ENCODE measurements at regions not wholly inside any gene's neighbourhood (a gene's known extent, or its start where the extent isn't known, plus 50 kb on each side); places are given as distances from the start of the nearest gene placed in this dataset.

- DNase-seq: no peak
Measured at GRCh38 chr15:35872577-35872976, 326.6 kb upstream of the DPH6 start.

DNA sequence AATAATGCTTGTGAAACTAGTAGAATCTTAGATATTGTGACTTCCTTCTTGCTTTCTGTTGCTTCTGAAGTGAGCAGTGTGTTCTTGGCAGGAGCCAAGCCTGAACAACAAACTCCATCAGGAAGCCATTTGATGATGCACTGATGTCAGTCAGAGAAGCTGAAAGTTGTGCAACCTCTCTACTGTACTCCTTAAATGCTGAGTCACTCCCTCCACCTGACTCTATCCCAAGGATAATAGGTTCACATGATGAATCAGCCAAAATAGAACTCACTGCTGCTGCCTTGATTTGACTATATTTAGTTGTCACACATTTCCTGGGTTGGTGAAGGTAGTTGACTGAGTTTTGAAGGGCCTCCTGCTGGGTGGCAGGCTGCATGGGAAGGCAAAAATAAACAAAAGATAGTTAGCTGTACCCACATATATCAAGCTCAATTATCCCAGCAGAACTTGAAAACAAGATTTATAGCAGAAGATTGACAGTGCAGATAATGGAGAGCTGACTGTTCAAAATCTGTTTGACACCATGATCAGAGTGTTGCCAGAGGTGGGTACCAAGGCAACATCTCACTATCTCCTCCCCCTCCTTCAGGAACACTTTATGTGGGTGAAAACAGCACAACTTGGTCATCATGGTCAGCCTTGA is 328.4 kb upstream of the DPH6 start:
- no peak for DNase-seq

DNA sequence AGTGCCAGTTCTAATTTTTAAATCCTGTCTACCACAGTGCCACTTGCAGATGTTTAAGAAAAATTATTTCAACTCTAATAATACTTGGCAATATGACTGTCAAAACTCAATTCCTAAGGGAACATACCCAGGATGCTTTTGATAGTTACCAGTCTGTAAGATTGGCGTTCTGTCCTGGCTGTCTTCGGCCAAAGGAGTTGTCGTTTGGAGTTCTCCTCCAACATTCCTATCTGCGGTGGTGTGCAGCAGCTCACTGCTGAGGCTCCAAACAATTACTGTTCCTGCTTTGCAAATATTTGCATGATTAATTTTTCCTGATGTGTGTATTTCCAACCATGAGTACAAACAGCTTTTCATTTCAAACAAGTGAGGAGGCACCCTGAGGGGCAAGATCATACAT is 330.8 kb upstream of the DPH6 start:
- DNase-seq: no peak

DNA sequence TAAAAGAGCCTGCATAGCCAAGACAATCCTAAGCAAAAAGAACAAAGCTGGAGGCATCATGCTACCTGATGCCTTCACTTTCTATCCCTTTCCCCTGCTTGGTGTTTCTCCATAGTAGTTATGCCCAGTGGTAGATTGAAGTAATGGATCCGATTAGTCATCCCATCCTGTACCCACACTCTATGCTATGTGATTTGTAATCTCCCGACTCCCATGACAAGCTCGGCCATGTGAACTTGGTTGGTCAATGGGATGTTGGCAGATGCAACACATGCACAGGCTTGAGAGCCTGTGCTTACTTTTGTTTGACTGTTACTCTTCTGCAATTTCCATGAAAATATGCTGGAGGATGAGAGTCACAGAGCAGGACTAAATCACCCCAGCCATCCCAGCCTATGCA is 334.9 kb upstream of the DPH6 start:
- DNase-seq: no peak

GRCh38 chr15:35885870-35886269 is 339.9 kb upstream of the DPH6 start:
- DNase-seq: no peak

DNA sequence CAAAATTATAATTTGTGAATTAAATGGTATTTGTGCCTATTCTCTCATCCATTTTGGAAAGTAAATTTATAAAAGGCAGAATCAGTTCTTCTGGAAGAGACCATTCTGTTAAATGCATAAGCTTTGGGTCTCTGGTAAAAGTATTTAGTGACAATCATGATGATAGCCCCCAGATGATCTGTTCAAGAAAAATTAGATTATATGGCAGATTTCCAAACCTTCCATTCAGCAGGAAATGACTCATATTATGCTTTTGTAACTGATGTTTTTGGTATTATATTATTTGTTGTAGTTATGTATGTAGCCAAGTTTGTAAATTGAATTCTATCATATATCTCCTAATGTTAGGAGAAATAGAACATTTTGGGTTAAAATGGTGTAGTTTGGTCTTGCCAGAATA is 340.8 kb upstream of the DPH6 start:
- no peak for DNase-seq

- DNase-seq: no peak
Measured at GRCh38 chr15:35888815-35889214, 342.9 kb upstream of the DPH6 start.

DNA sequence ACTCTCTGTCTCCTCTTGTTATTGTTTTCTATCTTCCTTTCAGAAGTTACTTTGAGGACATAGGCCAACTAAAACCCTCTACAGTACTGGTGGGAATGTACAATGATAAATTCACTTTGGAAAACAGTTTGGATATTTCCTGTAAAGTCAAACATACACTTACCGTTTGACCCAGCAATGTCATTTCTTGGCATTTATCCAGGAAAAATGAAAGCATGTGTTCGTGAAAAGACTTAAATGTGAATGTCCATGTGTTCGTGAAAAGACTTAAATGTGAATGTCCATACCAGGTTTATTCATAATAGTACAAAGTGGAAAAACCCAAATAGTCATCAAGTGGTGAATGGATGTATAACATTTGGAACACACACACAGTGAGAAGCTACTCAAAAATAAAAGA is 361.5 kb upstream of the DPH6 start:
- no peak for DNase-seq

GRCh38 chr15:35909414-35909813 is 363.4 kb upstream of the DPH6 start:
- no peak for DNase-seq

DNA sequence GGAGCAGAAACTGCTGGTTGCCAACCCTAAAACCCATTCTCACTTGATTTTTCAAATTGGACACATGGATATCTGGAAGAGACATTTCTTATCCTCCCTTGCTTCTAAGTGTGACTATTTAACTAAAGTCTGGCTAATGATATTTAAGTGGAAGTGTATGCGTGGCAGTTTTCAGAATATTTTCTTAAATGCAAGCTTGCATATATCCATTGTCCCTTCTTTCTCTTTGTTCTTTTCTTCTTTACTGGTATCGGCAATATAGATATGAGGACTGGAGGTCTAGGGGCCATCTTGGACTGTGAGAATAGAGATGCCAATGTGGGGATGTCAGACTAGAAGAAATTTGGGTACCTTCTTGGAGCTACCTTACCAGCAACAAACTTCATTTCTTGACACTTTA is 364.3 kb upstream of the DPH6 start:
- DNase-seq: no peak

DNA sequence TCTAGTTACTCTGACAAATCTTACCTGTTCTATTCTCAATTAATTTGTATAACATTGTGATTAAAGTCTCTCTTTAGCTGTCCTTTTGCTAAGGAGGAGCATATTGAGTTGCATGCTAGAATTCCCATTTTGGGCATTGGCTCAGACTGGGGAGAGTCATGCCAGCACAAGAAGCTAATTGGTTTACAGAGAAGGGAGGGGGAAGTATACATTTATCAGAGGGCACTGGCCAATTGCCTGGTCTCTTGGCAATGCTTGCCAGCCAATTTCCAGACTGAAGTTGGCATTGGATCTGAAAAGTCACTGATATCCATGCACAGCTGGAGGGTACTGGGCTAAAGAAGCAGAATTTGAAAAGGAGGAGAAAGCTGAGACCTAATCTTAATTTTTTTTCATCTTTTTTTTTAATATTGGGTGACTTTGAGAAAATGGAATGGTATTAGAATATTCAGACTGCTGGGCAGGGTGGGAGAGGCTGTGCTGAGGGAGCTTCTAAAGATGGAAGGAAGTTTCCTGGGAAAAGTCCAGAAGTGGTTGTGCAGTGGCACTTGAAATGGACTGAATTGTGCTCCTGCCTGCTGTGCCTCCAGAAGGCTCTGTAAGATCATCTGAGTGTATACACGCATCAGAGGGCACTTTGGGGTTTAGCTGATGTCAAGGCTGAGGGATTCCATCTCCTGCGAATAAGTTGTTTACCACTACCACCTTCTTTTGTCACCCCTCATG is 365.2 kb upstream of the DPH6 start:
- DNase-seq: peak; percentile 0

GRCh38 chr15:35912196-35912595 is 366.2 kb upstream of the DPH6 start:
- no peak for DNase-seq

DNA sequence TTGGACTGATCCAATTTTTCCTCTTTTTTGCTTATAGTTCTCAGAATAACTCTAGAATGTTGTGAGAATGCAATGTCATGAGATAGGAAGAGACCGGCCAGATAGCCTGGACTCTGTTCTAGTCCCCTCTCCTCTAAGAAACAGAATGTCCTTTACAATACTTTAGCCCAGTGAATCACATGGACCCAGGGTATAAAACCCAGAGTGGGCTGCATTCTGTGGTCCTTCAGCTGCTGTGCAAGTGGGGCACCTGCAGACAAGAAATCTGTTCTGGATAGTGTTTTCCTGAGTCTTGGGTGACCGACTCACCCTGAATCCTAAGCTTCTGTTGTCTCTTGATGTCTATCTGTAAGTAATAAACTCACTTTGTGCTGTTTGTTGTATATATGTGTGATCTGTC is 368.6 kb upstream of the DPH6 start:
- no peak for DNase-seq

- DNase-seq: no peak
Measured at GRCh38 chr15:35921046-35921445, 375.1 kb upstream of the DPH6 start.

- no peak for DNase-seq
Measured at GRCh38 chr15:35925275-35926006, 379.5 kb upstream of the DPH6 start.

DNA sequence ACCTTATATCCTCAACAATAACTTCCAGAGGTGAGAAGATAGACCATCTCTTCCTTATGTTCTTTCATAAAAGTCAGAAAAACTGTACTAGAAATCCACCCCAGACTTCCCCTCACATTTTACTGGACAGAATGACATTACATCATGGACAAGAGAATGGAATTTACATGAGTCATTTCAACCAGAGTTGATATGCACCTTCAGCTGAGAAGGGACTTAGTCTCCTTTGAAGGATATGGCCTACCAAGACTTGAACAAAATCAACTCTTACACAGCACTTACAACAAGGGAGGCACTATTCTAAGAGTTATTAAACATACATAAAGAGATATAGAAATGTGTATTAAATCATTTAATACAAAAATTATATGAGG is 380.0 kb upstream of the DPH6 start:
- DNase-seq: no peak

GRCh38 chr15:35928847-35929246 is 382.9 kb upstream of the DPH6 start:
- DNase-seq: no peak

DNA sequence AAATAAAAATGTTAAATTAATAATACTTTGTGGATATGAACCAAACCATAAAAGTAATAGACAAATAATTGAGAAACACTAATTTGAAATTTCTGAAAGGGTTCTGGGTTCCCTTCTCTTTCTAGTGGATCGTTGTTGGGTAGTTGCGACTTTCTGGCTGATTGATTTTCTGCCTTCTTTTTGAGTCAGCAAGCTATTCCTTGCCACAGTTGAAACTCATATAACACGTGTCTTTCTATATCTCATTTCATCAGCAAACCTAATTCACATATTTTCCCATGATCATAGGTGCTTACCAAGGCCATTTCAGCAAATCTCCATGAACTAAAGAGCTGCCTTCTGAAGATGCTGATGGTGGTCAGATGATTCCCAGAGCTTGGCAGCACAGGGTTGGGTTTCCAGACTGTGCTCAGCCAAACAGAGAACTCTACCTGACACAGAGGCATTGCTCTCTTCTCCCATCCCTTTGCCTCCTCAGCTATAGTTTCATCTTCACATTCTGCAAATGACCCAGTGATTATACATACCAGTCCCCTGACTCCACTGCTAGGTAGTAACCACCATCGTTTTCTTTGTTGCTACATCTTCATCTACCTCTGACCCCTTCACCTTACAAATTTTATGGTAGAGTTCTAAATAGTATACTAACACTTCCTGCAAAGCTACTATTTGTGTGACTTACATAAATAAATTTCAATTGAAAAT is 383.9 kb upstream of the DPH6 start:
- DNase-seq: no peak

DNA sequence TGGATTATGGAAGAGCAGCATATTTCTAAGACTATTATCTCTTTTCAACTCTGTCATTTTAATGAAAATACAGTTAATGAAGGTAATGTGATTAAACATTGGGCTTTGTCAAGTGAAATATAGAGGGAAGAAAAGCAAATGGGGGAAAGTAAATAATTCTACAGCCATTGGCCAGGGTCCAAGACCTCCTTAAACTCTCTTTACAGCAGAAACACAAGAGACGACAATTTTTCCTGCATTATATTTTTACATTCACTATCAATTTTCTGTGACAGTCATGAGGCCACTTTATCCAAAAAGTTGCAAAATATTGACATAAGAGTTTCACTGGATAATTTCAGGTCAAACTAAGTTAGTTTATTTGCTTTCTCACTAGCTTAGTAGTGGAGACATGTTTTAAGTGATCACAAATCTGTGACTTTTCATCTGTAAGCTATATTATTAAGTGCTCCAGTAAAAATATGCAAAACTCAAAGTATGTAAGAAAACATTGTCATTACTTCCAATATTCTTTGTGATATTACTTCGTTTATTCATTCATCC is 385.9 kb upstream of the DPH6 start:
- no peak for DNase-seq

GRCh38 chr15:35932531-35932930 is 386.6 kb upstream of the DPH6 start:
- no peak for DNase-seq

DNA sequence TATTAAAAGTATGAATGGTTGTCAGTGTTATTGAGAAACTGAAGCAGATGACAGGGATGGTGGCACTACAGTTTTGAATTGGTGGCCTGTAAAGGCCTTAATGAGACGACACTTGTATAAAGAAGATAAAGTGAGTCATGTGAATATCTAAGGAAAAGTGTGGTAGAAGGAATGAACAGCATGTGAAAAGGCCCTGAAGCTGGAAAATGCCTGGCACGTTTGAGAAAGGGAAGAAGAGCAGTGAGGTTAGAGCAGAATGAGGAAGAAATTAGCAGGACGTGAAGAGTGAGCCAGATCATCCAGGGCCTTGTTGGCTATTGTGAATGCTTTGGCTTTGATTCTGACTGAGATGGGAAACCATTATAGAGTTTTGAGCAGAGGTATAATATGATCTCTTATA is 387.6 kb upstream of the DPH6 start:
- DNase-seq: no peak

GRCh38 chr15:35934383-35935049 is 388.6 kb upstream of the DPH6 start:
- DNase-seq: no peak

- DNase-seq: peak; percentile 5
Measured at GRCh38 chr15:35936284-35936683, 390.3 kb upstream of the DPH6 start.
